K562 (cell line): ENCODE measurements at regions not wholly inside any gene's neighbourhood (a gene's known extent, or its start where the extent isn't known, plus 50 kb on each side); places are given as distances from the start of the nearest gene placed in this dataset.

Experiments
- ATAC-seq: fragments of 200-7000 bp; cut with Tn5 transposase; 3 replicates; pipeline ENCODE4 v1.9.1; 2020; ENCODE audit warnings: moderate library complexity
- BruUV-seq: library from RNA; stranded (reverse); fragments of 400-500 nt; replicated peaks from 2 replicates; lab custom pipeline; 2021; lab: Mats Ljungman, UMichigan
- CTCF ChIA-PET: fragments of 300-600 bp; formaldehyde crosslinking; extraction: SDS; loops from one replicate; lab custom pipeline; 2021; ENCODE audit warnings: low intra/inter-chr PET ratio; lab: Yijun Ruan, JAX
- POLR2A ChIA-PET: fragments of 300-600, 350-650 bp; sonication (Branson Sonifier 250); formaldehyde crosslinking; extraction: SDS; loops from one replicate; lab custom pipeline; 2021; ENCODE audit warnings: antibody characterized with exemption, inconsistent platforms; lab: Yijun Ruan, JAX
- DNase-seq, 4 experiments: peaks; one replicate each; pipeline versions ENCODE4 v3.0.0 to v3.0.0-alpha.2; 2011 to 2018; ENCODE audit warnings: low spot score in 3 of 4, mixed read lengths in 3 of 4; ENCODE audit errors: extremely low read depth in 1 of 4
- FAIRE-seq: peaks from 2 replicates; lab custom pipeline; 2011; peaks lifted over from hg19 to GRCh38; lab: Jason Lieb, UNC
- H2AFZ ChIP-seq: 2 replicates; pipeline ENCODE4 v1.6.0; 2011; ENCODE audit warnings: low read depth, low read length, control low read depth, inconsistent platforms
- H3K27ac ChIP-seq: fragments of 200-600 bp; 3 replicates; pipeline ENCODE4 v1.8.0; 2011; ENCODE audit warnings: low read depth, mild to moderate bottlenecking, control low read depth, inconsistent platforms, low read length, moderate library complexity, mixed read lengths; ENCODE audit errors: extremely low read depth
- H3K27me3 ChIP-seq, 2 experiments: fragments of 300-600 bp in 1 of 2; 2 replicates in 1 of 2; 3 replicates in 1 of 2; pipeline versions ENCODE4 v1.6.0 to v1.8.0; 2011; ENCODE audit warnings: inconsistent platforms in 2 of 2, low read length in 2 of 2, mild to moderate bottlenecking in 1 of 2, mixed read lengths in 1 of 2, moderate library complexity in 1 of 2; ENCODE audit not compliant: control insufficient read depth in 2 of 2, insufficient read depth in 2 of 2
- H3K36me3 ChIP-seq: fragments of 300-600 bp; 3 replicates; pipeline ENCODE4 v1.8.0; 2011; ENCODE audit warnings: mild to moderate bottlenecking, low read length, inconsistent platforms; ENCODE audit not compliant: control insufficient read depth, insufficient read depth
- H3K4me1 ChIP-seq, 2 experiments: fragments of 200-600 bp in 1 of 2; replicated peaks in 1 of 2; 2 replicates in 1 of 2; 3 replicates in 1 of 2; pipeline versions ENCODE4 v1.5.1 to v1.8.0; 2011; ENCODE audit warnings: inconsistent platforms in 2 of 2, low read length in 2 of 2, mild to moderate bottlenecking in 1 of 2, mixed read lengths in 1 of 2, moderate library complexity in 1 of 2; ENCODE audit not compliant: control insufficient read depth in 2 of 2, insufficient read depth in 2 of 2
- H3K4me2 ChIP-seq: 2 replicates; pipeline ENCODE4 v1.6.1; 2011; ENCODE audit warnings: low read length, control low read depth, inconsistent platforms, mixed read lengths; ENCODE audit not compliant: insufficient read depth
- H3K4me3 ChIP-seq: fragments of 200-600 bp; sonication (generic), shearing (Covaris generic); 2 replicates; pipeline ENCODE4 v1.5.1; 2016; ENCODE audit warnings: control low read depth, inconsistent platforms
- H3K79me2 ChIP-seq: fragments of 200-600 bp; 3 replicates; pipeline ENCODE4 v1.8.0; 2011; ENCODE audit warnings: low read length, inconsistent platforms; ENCODE audit not compliant: control insufficient read depth, insufficient read depth
- H3K9ac ChIP-seq, 2 experiments: 2 replicates each; pipeline versions ENCODE4 v1.6.0 to v1.6.1; 2011; ENCODE audit warnings: low read depth in 2 of 2, low read length in 2 of 2, control low read depth in 1 of 2, inconsistent platforms in 1 of 2, mild to moderate bottlenecking in 1 of 2, mixed read lengths in 1 of 2; ENCODE audit not compliant: insufficient read depth in 1 of 2
- H3K9me1 ChIP-seq: one replicate; pipeline ENCODE4 v1.6.0; 2011; ENCODE audit warnings: inconsistent platforms, mild to moderate bottlenecking, low read length, moderate library complexity; ENCODE audit not compliant: control insufficient read depth, insufficient read depth
- H3K9me3 ChIP-seq: replicated peaks from 2 replicates; pipeline ENCODE4 v1.5.1; 2011; ENCODE audit warnings: low read depth, low read length, inconsistent platforms; ENCODE audit not compliant: control insufficient read depth, insufficient read depth
- H4K20me1 ChIP-seq: replicated peaks from 2 replicates; pipeline ENCODE4 v1.6.1; 2011; ENCODE audit warnings: low read length, inconsistent platforms, mixed read lengths; ENCODE audit not compliant: control insufficient read depth, insufficient read depth
- NCOR1 ChIP-seq: fragments of 450-650 bp; IDR thresholded peaks from 2 replicates; pipeline ENCODE4 v1.6.1; 2016; ENCODE audit warnings: mild to moderate bottlenecking, moderate library complexity
- NR1H2 ChIP-seq: sonication (generic); formaldehyde crosslinking; IDR thresholded peaks from 2 replicates; pipeline ENCODE4 v1.4.0; 2020; ENCODE audit warnings: mild to moderate bottlenecking, missing genetic modification reagents
- NR2F6 ChIP-seq: fragments of 450-650 bp; formaldehyde crosslinking; IDR thresholded peaks from 2 replicates; pipeline ENCODE4 v1.4.0; 2020; ENCODE audit warnings: mild to moderate bottlenecking
- PCBP2 ChIP-seq: fragments of 200-400 bp; formaldehyde crosslinking; IDR thresholded peaks from 2 replicates; pipeline ENCODE4 v1.6.1; 2018; ENCODE audit warnings: low read length, low read depth, mild to moderate bottlenecking, moderate library complexity; ENCODE audit not compliant: poor library complexity, severe bottlenecking
- POLR2H ChIP-seq: IDR thresholded peaks from 2 replicates; pipeline ENCODE4 v1.6.1; 2016; ENCODE audit warnings: missing genetic modification characterization, low read depth, mild to moderate bottlenecking, control low read depth, missing compliant biosample characterization, moderate library complexity
- SLC30A9 ChIP-seq: fragments of 250-450 bp; sonication (Bioruptor Pico); IDR thresholded peaks from 2 replicates; pipeline ENCODE4 v1.8.0; 2022; ENCODE audit warnings: mild to moderate bottlenecking, moderate library complexity
- SNRNP70 ChIP-seq: fragments of 200-400 bp; formaldehyde crosslinking; optimal IDR thresholded peaks from 2 replicates; pipeline ENCODE3; 2017; ENCODE audit warnings: low read depth, low read length
- ZNF174 ChIP-seq: fragments of 250-450 bp; sonication (Bioruptor Pico); IDR thresholded peaks from 2 replicates; pipeline ENCODE4 v1.4.0; 2020; ENCODE audit warnings: mild to moderate bottlenecking
- WGBS: fragments of 100-300 bp; shearing (Covaris generic); methylation state at CpG from one replicate; pipeline ENCODE4 v1.1.6; 2016; ENCODE audit warnings: low coverage, mixed read lengths; ENCODE audit not compliant: insufficient coverage; ENCODE audit errors: missing lambda C conversion rate; 5-methylcytosine and 5-hydroxymethylcytosine counted together
- in situ Hi-C: fragments of 300-500 bp; cut with MboI; formaldehyde crosslinking; loops from 4 replicates; pipeline ENCODE4 v1.15.0; 2018; ENCODE audit warnings: inconsistent platforms, mixed read lengths
- intact Hi-C: fragments of 100-400 bp; cut with micrococcal nuclease; formaldehyde crosslinking; loops from 2 replicates; pipeline ENCODE4 v1.14.2; 2022
- TF ChIP-seq, protein P1 (sequence below): fragments of 450-650 bp; IDR thresholded peaks from 2 replicates; pipeline ENCODE4 v1.6.1; 2018; ENCODE audit not compliant: partially characterized antibody

DNA sequence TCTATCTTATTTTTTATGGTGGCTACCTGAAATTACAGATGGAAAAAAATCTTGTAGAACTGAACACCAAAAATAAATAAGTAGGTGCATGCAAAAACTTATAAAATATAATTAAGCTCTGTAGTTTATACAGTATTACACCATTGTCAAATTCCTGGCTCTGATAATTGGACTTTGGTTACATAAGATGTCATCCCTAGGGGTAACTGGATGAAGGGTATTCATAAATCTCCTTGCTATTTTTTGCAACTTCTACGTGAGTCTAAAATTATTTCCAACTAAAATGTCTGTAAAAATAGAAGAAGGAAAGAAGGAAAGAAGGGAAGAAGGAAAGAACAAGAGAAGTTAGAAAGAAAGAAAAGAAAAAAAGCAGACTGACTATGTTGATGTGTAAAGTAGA, 716.6 kb downstream of the BCL11B start:
- H3K9me1 ChIP-seq: no peaks in the 10 kb centered on the region
- no peak for FAIRE-seq
- CTCF ChIA-PET: no interaction called here
- no peak for TF ChIP-seq PCBP2
- TF ChIP-seq, protein P1, sequence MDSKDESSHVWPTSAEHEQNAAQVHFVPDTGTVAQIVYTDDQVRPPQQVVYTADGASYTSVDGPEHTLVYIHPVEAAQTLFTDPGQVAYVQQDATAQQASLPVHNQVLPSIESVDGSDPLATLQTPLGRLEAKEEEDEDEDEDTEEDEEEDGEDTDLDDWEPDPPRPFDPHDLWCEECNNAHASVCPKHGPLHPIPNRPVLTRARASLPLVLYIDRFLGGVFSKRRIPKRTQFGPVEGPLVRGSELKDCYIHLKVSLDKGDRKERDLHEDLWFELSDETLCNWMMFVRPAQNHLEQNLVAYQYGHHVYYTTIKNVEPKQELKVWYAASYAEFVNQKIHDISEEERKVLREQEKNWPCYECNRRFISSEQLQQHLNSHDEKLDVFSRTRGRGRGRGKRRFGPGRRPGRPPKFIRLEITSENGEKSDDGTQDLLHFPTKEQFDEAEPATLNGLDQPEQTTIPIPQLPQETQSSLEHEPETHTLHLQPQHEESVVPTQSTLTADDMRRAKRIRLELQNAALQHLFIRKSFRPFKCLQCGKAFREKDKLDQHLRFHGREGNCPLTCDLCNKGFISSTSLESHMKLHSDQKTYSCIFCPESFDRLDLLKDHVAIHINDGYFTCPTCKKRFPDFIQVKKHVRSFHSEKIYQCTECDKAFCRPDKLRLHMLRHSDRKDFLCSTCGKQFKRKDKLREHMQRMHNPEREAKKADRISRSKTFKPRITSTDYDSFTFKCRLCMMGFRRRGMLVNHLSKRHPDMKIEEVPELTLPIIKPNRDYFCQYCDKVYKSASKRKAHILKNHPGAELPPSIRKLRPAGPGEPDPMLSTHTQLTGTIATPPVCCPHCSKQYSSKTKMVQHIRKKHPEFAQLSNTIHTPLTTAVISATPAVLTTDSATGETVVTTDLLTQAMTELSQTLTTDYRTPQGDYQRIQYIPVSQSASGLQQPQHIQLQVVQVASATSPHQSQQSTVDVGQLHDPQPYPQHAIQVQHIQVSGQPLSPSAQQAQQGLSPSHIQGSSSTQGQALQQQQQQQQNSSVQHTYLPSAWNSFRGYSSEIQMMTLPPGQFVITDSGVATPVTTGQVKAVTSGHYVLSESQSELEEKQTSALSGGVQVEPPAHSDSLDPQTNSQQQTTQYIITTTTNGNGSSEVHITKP: no peak
- TF ChIP-seq SNRNP70: no peak
- TF ChIP-seq SLC30A9: no peak
- TF ChIP-seq NCOR1: no peak
- TF ChIP-seq NR1H2 (CRISPR knock-in tag): no peak
- no peak for TF ChIP-seq POLR2H (tag)
- no peak for TF ChIP-seq ZNF174
- TF ChIP-seq NR2F6 (CRISPR knock-in tag): no peak
- TF ChIP-seq, all 486 proteins: peak for 0
- Histone ChIP-seq H3K9me3 (no peaks in the 10 kb centered on the region), H3K27me3 (no peaks in the 10 kb centered on the region), H3K9ac (no peak overlapping the region), H3K4me2 (no peak overlapping the region), H3K36me3 (no peaks in the 10 kb centered on the region), H3K27ac (no peak overlapping the region), H3K4me1 (no peaks in the 10 kb centered on the region), H3K4me3 (no peak overlapping the region), H2AFZ (no peak overlapping the region), H4K20me1 (no peaks in the 10 kb centered on the region), H3K79me2 (no peaks in the 10 kb centered on the region)
- intact Hi-C loops (no loop called here), in situ Hi-C loops (no loop called here)
- DNase-seq: no peak
- POLR2A ChIA-PET: no interaction called here
- ATAC-seq: no peak
- WGBS: 0% methylated on average over 1 of the region's 1 CpG
- no TSS peak for BruUV-seq
